ENCODE measurements at regions not wholly inside any gene's neighbourhood (a gene's known extent, or its start where the extent isn't known, plus 50 kb on each side); places are given as distances from the start of the nearest gene placed in this dataset.

GRCh38 chr10:131760416-131761166, 140.2 kb upstream of the PPP2R2D start:
- Histone ChIP-seq H3K27me3 (peaks cover 0 to 4% of the 10 kb centered on the region in 2 donors), H3K9me3 (no peaks in the 10 kb centered on the region), H3K36me3 (no peaks in the 10 kb centered on the region), H3K27ac (no peak overlapping the region), H3K4me1 (no peaks in the 10 kb centered on the region), H3K4me3 (no peak overlapping the region)
- intact Hi-C loops (cut with DNase I; ENCODE audit: low total_unique reads): no loop called here
- TF ChIP-seq POLR2AphosphoS5 (IDR thresholded peaks at IDR 0.05): no peak
- no peak for TF ChIP-seq CTCF (IDR thresholded peaks at IDR 0.05)
- TF ChIP-seq POLR2A (IDR thresholded peaks at IDR 0.05): no peak
- no peak for DNase-seq (ENCODE audit: low spot score in 2 of 2)

DNA sequence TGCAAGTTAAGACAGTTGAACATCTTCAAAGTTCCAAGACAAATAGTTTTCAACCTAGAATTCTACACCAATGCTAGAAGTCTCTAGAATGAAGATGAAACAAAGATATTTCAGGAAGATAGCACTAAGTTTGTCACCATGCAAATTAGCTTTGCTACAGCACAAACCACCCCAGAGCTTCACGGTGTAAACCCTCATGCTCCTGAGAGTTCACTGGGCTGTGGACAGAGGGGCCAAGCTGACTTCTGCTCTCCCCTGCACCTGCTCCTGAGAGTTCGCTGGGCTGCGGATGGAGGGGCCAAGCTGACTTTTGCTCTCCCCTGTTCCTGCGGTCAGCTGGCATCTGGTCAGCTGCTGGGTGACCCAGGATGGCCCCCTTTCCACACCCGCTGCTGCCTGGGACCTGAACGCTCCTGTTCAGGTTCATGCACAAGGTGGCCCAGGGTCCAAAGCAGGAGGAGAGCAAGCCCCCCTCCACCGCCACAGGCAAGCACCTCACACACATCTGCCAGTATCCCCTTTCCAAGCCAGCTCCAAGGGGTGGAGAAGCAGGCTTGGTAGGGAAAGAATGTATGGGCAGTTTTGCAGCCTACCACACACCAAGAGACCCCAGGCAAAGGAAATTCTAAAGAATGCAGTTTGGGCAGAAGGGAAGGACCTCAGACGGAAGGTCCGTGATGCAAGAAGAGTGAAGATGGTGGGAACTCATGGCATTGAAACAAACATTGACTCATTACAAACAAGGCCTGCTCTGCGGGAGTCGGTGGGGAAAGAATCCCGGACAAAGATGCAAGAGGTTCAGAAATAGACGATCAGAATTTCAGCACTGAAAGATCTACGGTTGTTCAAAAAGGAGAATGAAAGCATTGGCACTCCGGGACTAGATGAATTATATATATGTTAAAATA, 137.8 kb upstream of the PPP2R2D start:
- TF ChIP-seq POLR2AphosphoS5 (IDR thresholded peaks at IDR 0.05): no peak
- TF ChIP-seq POLR2A (IDR thresholded peaks at IDR 0.05): no peak
- TF ChIP-seq CTCF (IDR thresholded peaks at IDR 0.05): no peak
- H3K27me3 ChIP-seq: peaks cover 0 to 5% of the 10 kb centered on the region in 2 donors
- H3K4me3 ChIP-seq: no peak overlapping the region
- intact Hi-C loops (cut with DNase I; ENCODE audit: low total_unique reads): no loop called here
- no peak overlapping the region for H3K27ac ChIP-seq
- no peak for DNase-seq (ENCODE audit: low spot score in 2 of 2)
- H3K4me1 ChIP-seq: no peaks in the 10 kb centered on the region
- no peaks in the 10 kb centered on the region for H3K9me3 ChIP-seq
- H3K36me3 ChIP-seq: no peaks in the 10 kb centered on the region

- H3K36me3 ChIP-seq: no peaks in the 10 kb centered on the region
- H3K27me3 ChIP-seq: peaks cover 0 to 11% of the 10 kb centered on the region in 2 donors
- no peak for DNase-seq (ENCODE audit: low spot score in 2 of 2)
- intact Hi-C loops (cut with DNase I; ENCODE audit: low total_unique reads): loop anchor here (5.0 kb wide), 1 partner anchor 198 kb away; no protein-coding TSS in a partner anchor
- TF ChIP-seq CTCF (IDR thresholded peaks at IDR 0.05): no peak
- no peaks in the 10 kb centered on the region for H3K4me1 ChIP-seq
- no peaks in the 10 kb centered on the region for H3K9me3 ChIP-seq
- no peak overlapping the region for H3K4me3 ChIP-seq
- no peak overlapping the region for H3K27ac ChIP-seq
These were observed 135.9 kb upstream of the PPP2R2D start for GRCh38 chr10:131764929-131765328.

GRCh38 chr10:131766096-131766495, 134.7 kb upstream of the PPP2R2D start:
- DNase-seq (ENCODE audit: low spot score in 2 of 2): no peak
- Histone ChIP-seq H3K4me1 (no peaks in the 10 kb centered on the region), H3K9me3 (no peaks in the 10 kb centered on the region), H3K27me3 (peaks cover 0 to 13% of the 10 kb centered on the region in 2 donors), H3K36me3 (no peaks in the 10 kb centered on the region), H3K27ac (no peak overlapping the region), H3K4me3 (no peak overlapping the region)
- intact Hi-C loops (cut with DNase I; ENCODE audit: low total_unique reads): loop anchor here (5.0 kb wide), 1 partner anchor 199 kb away; no protein-coding TSS in a partner anchor
- TF ChIP-seq CTCF (IDR thresholded peaks at IDR 0.05): no peak
- TF ChIP-seq POLR2AphosphoS5 (IDR thresholded peaks at IDR 0.05): no peak
- TF ChIP-seq POLR2A (IDR thresholded peaks at IDR 0.05): no peak

- intact Hi-C loops (cut with DNase I; ENCODE audit: low total_unique reads): loop anchor here (5.0 kb wide), 1 partner anchor 200 kb away; no protein-coding TSS in a partner anchor
- no peaks in the 10 kb centered on the region for H3K4me1 ChIP-seq
- no peak for DNase-seq (ENCODE audit: low spot score in 2 of 2)
- H3K9me3 ChIP-seq: no peaks in the 10 kb centered on the region
- peaks cover 0 to 30% of the 10 kb centered on the region in 2 donors for H3K27me3 ChIP-seq
- no peak for TF ChIP-seq POLR2AphosphoS5 (IDR thresholded peaks at IDR 0.05)
- TF ChIP-seq POLR2A (IDR thresholded peaks at IDR 0.05): no peak
- no peak for TF ChIP-seq CTCF (IDR thresholded peaks at IDR 0.05)
- no peaks in the 10 kb centered on the region for H3K36me3 ChIP-seq
- H3K4me3 ChIP-seq: no peak overlapping the region
- H3K27ac ChIP-seq: no peak overlapping the region
These were observed 133.1 kb upstream of the PPP2R2D start for GRCh38 chr10:131767716-131768115.
